T-helper 1 cell treated with Interleukin-12 subunit alpha and Interleukin-12 subunit beta and Interleukin-4 antibody, amounts not matched to agents 30 ng/mL and 1 ng/mL, for 36 hours (primary cell): ENCODE measurements at regions not wholly inside any gene's neighbourhood (a gene's known extent, or its start where the extent isn't known, plus 50 kb on each side); places are given as distances from the start of the nearest gene placed in this dataset.

ENCODE experiments used
- intact Hi-C: fragments of 100-400 bp; cut with micrococcal nuclease; formaldehyde crosslinking; loops from one replicate; pipeline ENCODE4 v1.15.1; 2024

- intact Hi-C loops: no loop called here
Observed at GRCh38 chr16:79305074-79305473, 295.5 kb downstream of the MAF start.

DNA sequence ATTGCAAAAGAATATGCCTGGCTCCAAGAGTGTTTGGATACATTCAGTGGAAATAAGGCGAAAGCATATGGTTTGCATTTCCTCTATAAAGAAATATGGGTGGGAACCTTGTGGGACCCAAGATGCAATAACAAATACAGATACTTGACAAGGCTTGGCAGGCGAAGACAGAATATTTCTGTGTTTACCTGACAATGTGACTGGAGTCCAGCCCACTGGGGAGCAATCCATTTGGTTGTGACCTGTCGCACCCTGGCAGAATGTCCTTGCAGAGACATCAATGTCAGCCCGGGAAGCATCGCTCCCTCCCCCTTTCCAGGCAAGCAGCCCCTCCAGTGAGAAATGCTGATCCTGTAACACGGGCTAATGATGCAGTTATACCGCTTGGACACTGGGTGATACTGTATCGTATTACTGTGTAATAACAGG lies 296.6 kb downstream of the MAF start:
- intact Hi-C loops: no loop called here

DNA sequence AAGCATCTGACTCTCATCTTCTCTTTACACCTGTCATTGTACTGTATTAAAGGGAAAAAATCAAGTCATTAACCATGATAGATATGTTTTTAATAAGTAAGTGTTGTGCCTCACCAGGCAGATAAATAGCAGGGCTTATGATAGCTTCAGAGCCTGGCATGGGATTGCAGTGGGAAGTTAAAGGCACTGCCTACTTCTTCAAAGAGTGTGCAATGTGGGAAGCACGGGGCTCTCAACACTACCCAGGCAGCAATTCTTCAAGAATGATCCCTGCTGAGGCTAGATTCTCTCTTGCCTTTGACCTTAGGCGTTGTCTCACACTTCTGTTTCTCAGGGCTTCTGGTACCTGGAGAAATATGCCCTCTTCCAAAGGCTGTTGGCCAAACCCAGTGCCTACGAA lies 297.3 kb downstream of the MAF start:
- intact Hi-C loops: no loop called here

- intact Hi-C loops: no loop called here
Observed at GRCh38 chr16:79302731-79303130, 297.8 kb downstream of the MAF start.

GRCh38 chr16:79301051-79301450 lies 299.5 kb downstream of the MAF start:
- intact Hi-C loops: no loop called here

- intact Hi-C loops: no loop called here
Observed at GRCh38 chr16:79298894-79299799, 301.4 kb downstream of the MAF start.

- intact Hi-C loops: no loop called here
Observed at GRCh38 chr16:79298476-79298875, 302.1 kb downstream of the MAF start.

DNA sequence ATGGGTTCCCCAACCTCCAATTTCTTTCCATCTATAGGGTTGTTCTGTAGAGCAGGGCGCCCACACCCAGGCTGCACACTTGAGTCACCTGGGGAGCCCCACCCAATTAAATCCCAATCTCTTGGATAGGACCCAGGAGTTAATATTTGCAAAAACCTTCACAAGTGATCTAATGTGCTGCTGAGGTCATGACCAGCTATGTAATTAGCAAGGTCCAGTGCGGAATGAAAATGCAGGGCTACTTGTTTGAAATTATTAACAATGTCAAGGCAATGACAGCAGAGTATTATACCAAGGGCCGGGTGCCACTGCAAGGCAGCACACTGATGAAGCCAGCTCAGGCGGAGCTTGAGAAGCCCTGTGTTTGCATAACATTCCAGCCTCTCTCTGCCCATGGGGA lies 302.7 kb downstream of the MAF start:
- intact Hi-C loops: no loop called here

DNA sequence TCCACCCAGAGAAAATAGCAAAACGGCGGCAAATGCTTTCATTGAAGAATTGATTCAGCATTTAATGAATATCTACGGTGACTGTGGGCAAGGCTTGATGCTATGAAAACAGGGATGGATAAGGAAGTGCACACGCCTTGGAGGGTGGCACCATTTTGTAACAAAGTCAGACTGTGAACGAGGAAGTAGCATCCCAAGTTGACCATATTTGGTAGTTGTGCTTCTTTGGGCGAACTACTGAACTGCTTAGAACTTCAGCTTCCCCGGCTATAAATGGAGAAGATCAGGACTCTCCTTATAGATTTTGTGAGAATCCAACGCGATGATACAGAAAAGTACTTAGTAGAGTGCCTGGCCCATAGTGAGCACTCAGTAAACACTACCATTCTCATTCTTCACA lies 303.2 kb downstream of the MAF start:
- intact Hi-C loops: no loop called here

- intact Hi-C loops: no loop called here
Observed at GRCh38 chr16:79296491-79296890, 304.0 kb downstream of the MAF start.

DNA sequence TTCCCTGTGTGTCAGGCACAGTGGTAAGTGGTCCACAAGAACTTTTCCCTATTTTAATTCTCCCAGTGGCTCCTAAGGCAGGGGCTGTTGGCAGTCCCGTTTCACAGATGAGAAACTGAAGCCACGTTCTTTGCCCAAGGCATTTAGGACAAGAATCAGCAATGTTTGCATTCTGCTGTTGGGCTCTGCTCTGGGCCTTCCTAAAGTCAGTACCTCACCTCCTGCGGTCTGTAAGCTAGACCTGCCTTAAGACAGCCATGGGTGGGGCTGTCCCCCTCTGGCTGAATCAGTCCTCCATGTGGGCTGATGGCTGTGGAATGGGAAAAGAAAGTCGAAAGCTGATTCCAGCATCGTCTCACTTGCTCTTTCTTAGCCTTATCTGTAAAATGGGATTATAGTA lies 304.8 kb downstream of the MAF start:
- intact Hi-C loops: no loop called here

DNA sequence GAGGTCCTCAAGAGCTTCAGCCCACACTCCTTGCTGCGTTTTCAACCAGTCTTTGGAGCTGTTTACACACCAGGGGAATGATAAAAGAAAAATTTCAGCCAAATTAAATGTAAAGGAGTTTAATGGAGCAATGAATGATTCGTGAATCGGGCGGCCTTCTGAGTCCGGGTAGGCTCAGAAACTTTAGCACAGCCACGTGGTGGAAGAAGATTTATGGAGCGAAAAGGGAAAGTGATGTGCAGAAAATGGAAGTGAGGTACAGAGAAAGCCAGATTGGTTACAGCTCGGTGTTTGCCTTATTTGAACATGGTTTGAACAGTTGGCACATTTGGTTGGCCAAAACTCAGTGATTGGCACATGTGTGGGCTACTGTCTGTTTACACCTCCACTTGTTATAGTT lies 305.4 kb downstream of the MAF start:
- intact Hi-C loops: no loop called here

GRCh38 chr16:79294568-79294967 lies 306.0 kb downstream of the MAF start:
- intact Hi-C loops: no loop called here

GRCh38 chr16:79293836-79294460 lies 306.6 kb downstream of the MAF start:
- intact Hi-C loops: no loop called here

DNA sequence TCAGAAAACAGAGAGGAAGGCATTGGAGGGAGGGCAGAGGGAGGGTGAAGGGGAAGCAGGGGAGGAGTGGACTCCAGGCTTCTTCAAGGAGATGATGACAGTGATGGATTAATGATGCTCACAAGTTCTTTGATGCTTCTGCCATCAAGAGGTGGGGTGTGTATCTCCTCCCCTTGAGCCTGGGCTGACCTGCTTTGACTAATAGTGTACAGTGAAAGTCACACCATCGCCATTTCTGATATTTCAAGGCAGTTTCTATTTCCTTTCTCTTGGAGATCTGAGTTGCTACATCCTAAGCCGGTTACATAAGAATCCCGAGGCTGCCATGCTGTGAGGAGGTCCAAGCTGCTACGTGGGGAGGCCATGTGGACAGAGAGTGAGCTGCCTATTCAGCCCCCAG lies 312.5 kb downstream of the MAF start:
- intact Hi-C loops: no loop called here

GRCh38 chr16:79287424-79287917 lies 313.1 kb downstream of the MAF start:
- intact Hi-C loops: no loop called here

- intact Hi-C loops: no loop called here
Observed at GRCh38 chr16:79286646-79287423, 313.7 kb downstream of the MAF start.

- intact Hi-C loops: no loop called here
Observed at GRCh38 chr16:79284766-79285165, 315.8 kb downstream of the MAF start.

GRCh38 chr16:79283578-79283977 lies 317.0 kb downstream of the MAF start:
- intact Hi-C loops: loop anchor here (1.0 to 2.0 kb wide), 2 partner anchors 11 to 15 kb away; no protein-coding TSS in a partner anchor

GRCh38 chr16:79282806-79283205 lies 317.7 kb downstream of the MAF start:
- intact Hi-C loops: loop anchor here (1.0 to 2.0 kb wide), 2 partner anchors 11 to 14 kb away; no protein-coding TSS in a partner anchor

DNA sequence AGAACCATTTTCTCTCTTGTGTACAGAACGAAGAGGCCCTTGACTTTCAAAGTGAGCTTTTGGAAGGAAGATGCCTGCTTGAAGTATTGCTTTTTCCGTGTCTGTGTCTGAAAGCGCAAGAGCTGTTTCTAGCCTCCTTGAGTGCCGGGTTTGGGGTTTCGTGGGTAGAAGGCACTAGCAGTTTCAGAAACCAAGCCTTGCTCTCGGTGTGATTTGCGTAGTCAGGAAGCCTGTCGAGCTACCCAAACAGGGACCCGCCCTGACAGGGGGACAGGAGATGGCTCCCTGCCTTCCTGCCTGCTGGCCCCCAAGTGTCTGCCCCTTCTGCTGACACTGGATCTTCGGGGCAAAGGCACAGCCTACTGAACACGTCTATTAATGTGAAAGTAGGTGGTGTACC lies 322.0 kb downstream of the MAF start:
- intact Hi-C loops: loop anchor here (1.0 to 10.0 kb wide), 7 partner anchors 9 to 1556 kb away; partner anchors contain the start of genes CDYL2 and NUDT7
